Sigmoid colon (tissue), 6 donors: ENCODE measurements at regions not wholly inside any gene's neighbourhood (a gene's known extent, or its start where the extent isn't known, plus 50 kb on each side); places are given as distances from the start of the nearest gene placed in this dataset.

Experiments used
- DNase-seq: peaks from one replicate; pipeline ENCODE4 v3.0.0-alpha.2; 2019
- H3K27ac ChIP-seq, 4 donors: fragments of 200-600 bp; sonication (generic); one replicate each; pipeline ENCODE4 v1.5.1; 2016 to 2019; ENCODE audit warnings: mild to moderate bottlenecking in 1 of 4
- H3K27me3 ChIP-seq, 3 donors: fragments of 200-600 bp; sonication (generic); one replicate each; pipeline ENCODE4 v1.5.1; 2019; ENCODE audit warnings: mild to moderate bottlenecking in 1 of 3
- H3K36me3 ChIP-seq, 4 donors: fragments of 200-600 bp; sonication (generic); one replicate each; pipeline ENCODE4 v1.5.1; 2016 to 2019
- H3K4me1 ChIP-seq, 4 donors: fragments of 200-600 bp; sonication (generic); one replicate each; pipeline ENCODE4 v1.5.1; 2017 to 2019
- H3K4me3 ChIP-seq, 4 donors: fragments of 200-600 bp; sonication (generic); one replicate each; pipeline ENCODE4 v1.5.1; 2017 to 2019; ENCODE audit warnings: mild to moderate bottlenecking in 2 of 4, moderate library complexity in 1 of 4
- H3K9me3 ChIP-seq, 4 donors: fragments of 200-600 bp in 3 of 4; sonication (generic) in 3 of 4; one replicate each; pipeline versions ENCODE4 v1.5.1 to v1.6.1; 2013 to 2019
- EP300 ChIP-seq, 4 donors: sonication (generic); formaldehyde crosslinking; IDR thresholded peaks; one replicate each; pipeline ENCODE4 v1.6.1; 2017; ENCODE audit warnings: antibody characterized with exemption in 4 of 4
- POLR2A ChIP-seq, 2 donors: fragments of 450-650 bp; IDR thresholded peaks; one replicate each; pipeline ENCODE4 v1.6.1; 2016; ENCODE audit warnings: antibody characterized with exemption in 2 of 2, mild to moderate bottlenecking in 2 of 2, moderate library complexity in 2 of 2
- POLR2AphosphoS5 ChIP-seq, 4 donors: sonication (generic); formaldehyde crosslinking; IDR thresholded peaks; one replicate each; pipeline ENCODE4 v1.6.1; 2017; ENCODE audit warnings: antibody characterized with exemption in 4 of 4
- WGBS, 2 donors: extraction: QIAGEN DNeasy Blood & Tissue Kit; methylation state at CpG; one replicate each; pipeline ENCODE4 v1.1.7; 2013; 5-methylcytosine and 5-hydroxymethylcytosine counted together
- intact Hi-C: fragments of 100-400 bp; cut with DNase I; formaldehyde crosslinking; loops from one replicate; pipeline ENCODE4 v1.15.1; 2023
- TF ChIP-seq, protein P1 (sequence below), 4 experiments: fragments of 450-650 bp in 3 of 4; fragments of 200-600 bp in 1 of 4; IDR thresholded peaks; one replicate each; pipeline ENCODE4 v1.5.1; 2016 to 2019; ENCODE audit warnings: antibody characterized with exemption in 4 of 4, mild to moderate bottlenecking in 3 of 4, moderate library complexity in 2 of 4
- donor health status: healthy with polysubstance abuse.
- donor health status: healthy.

DNA sequence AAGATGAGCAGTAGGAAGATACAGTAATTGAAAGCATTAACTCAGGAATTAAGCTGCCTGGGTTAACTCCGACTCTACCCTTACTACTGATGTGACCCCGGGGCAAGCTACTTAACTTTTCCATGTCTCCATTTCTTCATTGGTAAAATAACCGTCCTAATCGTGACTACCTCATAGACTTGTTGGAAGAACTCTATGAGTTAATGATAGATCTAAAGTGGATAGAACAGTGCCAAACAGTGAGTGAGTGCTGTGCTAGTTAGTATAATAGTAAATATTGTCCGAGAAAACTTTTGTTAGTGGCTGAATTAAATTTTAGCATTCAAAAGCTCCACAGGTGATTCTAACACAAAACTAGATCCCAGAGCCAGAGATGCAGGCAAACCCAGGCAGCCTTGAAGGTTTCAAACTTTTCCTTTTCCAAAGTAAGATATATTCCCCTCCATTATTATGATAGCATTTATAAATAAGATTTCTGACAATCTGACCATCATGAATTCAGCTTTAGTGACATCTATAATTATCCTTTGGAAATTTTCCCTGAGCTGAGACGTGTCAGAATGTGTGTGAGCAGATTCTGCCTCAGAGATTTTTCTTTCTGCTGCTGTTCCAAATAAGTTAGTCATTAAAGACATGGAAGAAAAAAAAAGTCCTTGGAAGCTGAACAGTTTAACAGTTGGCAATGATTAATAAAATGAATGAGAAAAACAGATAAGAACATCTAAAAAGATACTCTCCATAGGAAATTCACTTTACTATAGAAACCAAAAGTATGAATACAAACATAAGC, 369.5 kb downstream of the PRELID2 start:
- Histone ChIP-seq H3K4me3 (no peak overlapping the region), H3K27me3 (no peaks in the 10 kb centered on the region), H3K36me3 (no peaks in the 10 kb centered on the region), H3K4me1 (peaks cover 0 to 14% (median 7%) of the 10 kb centered on the region in 4 donors), H3K9me3 (no peaks in the 10 kb centered on the region), H3K27ac (no peak overlapping the region)
- WGBS, 2 donors = 88 to 92% methylated on average over 6 of the region's 6 CpGs
- DNase-seq = no peak
- TF ChIP-seq POLR2AphosphoS5 (IDR thresholded peaks at IDR 0.05) (no peak), POLR2A (IDR thresholded peaks at IDR 0.05) (no peak), EP300 (IDR thresholded peaks at IDR 0.05) (no peak)
- TF ChIP-seq, protein P1, sequence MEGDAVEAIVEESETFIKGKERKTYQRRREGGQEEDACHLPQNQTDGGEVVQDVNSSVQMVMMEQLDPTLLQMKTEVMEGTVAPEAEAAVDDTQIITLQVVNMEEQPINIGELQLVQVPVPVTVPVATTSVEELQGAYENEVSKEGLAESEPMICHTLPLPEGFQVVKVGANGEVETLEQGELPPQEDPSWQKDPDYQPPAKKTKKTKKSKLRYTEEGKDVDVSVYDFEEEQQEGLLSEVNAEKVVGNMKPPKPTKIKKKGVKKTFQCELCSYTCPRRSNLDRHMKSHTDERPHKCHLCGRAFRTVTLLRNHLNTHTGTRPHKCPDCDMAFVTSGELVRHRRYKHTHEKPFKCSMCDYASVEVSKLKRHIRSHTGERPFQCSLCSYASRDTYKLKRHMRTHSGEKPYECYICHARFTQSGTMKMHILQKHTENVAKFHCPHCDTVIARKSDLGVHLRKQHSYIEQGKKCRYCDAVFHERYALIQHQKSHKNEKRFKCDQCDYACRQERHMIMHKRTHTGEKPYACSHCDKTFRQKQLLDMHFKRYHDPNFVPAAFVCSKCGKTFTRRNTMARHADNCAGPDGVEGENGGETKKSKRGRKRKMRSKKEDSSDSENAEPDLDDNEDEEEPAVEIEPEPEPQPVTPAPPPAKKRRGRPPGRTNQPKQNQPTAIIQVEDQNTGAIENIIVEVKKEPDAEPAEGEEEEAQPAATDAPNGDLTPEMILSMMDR (IDR thresholded peaks at IDR 0.05) = no peak
- intact Hi-C loops = no loop called here

DNA sequence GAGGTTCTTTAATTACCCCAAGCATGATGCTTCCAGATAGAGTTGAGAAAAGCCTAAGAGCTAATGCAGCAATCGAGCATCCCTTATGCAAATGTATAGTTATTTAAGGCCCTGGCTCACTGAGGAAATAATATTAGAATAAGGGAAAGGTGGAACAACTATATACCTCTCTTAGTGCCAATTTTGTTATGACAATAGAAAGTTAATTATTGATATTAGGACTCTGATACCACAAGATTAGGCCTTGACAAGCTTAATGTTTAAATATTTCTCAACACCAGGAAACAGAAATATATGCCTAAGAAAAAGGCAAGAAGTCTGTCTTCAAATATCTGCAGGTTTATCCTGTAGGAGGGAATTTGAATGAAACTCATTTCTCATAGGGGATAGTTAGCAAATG, 371.0 kb downstream of the PRELID2 start:
- H3K9me3 ChIP-seq = no peaks in the 10 kb centered on the region
- no peaks in the 10 kb centered on the region for H3K36me3 ChIP-seq
- no peak overlapping the region for H3K4me3 ChIP-seq
- TF ChIP-seq, protein P1 (IDR thresholded peaks at IDR 0.05) = no peak
- TF ChIP-seq POLR2A (IDR thresholded peaks at IDR 0.05) (no peak), EP300 (IDR thresholded peaks at IDR 0.05) (no peak), POLR2AphosphoS5 (IDR thresholded peaks at IDR 0.05) (no peak)
- H3K27ac ChIP-seq = no peak overlapping the region
- no peaks in the 10 kb centered on the region for H3K27me3 ChIP-seq
- intact Hi-C loops = no loop called here
- 85 to 90% methylated on average over 1 of the region's 1 CpG for WGBS, 2 donors
- H3K4me1 ChIP-seq = no peaks in the 10 kb centered on the region
- no peak for DNase-seq

- Histone ChIP-seq H3K27me3 (no peaks in the 10 kb centered on the region), H3K27ac (no peak overlapping the region), H3K4me3 (no peak overlapping the region), H3K4me1 (no peaks in the 10 kb centered on the region), H3K9me3 (no peaks in the 10 kb centered on the region), H3K36me3 (no peaks in the 10 kb centered on the region)
- TF ChIP-seq EP300 (IDR thresholded peaks at IDR 0.05) (no peak), POLR2AphosphoS5 (IDR thresholded peaks at IDR 0.05) (no peak), POLR2A (IDR thresholded peaks at IDR 0.05) (no peak)
- TF ChIP-seq, protein P1 (IDR thresholded peaks at IDR 0.05) = no peak
- 86 to 96% methylated on average over 1 of the region's 1 CpG for WGBS, 2 donors
- no peak for DNase-seq
- intact Hi-C loops = no loop called here
Measured at GRCh38 chr5:145463634-145464033, 371.5 kb downstream of the PRELID2 start.

DNA sequence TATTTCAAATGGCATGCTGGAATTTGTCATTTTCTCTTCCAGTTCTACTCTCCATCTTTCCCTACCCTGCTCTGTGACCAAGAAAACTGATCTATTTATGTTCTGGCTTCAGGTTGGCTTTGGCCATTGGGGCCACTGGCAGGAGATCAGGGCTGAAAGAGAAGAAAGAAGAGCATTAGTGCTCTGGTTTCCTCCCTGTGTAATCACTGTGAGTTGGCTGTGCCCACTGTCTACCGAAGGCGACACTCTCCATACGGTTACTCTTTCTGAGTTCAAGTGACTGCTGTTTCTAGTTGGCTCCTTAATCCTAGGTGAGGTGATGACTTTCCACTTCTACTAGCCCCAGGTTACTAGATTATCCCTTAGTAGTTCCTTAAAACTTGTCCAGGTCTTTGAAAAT, 372.6 kb downstream of the PRELID2 start:
- no peaks in the 10 kb centered on the region for H3K36me3 ChIP-seq
- H3K9me3 ChIP-seq = no peaks in the 10 kb centered on the region
- intact Hi-C loops = no loop called here
- WGBS, 2 donors = 97 to 99% methylated on average over 3 of the region's 3 CpGs
- TF ChIP-seq POLR2A (IDR thresholded peaks at IDR 0.05) (no peak), EP300 (IDR thresholded peaks at IDR 0.05) (no peak)
- H3K27me3 ChIP-seq = no peaks in the 10 kb centered on the region
- no peak overlapping the region for H3K4me3 ChIP-seq
- no peaks in the 10 kb centered on the region for H3K4me1 ChIP-seq
- DNase-seq = no peak
- H3K27ac ChIP-seq = no peak overlapping the region

DNA sequence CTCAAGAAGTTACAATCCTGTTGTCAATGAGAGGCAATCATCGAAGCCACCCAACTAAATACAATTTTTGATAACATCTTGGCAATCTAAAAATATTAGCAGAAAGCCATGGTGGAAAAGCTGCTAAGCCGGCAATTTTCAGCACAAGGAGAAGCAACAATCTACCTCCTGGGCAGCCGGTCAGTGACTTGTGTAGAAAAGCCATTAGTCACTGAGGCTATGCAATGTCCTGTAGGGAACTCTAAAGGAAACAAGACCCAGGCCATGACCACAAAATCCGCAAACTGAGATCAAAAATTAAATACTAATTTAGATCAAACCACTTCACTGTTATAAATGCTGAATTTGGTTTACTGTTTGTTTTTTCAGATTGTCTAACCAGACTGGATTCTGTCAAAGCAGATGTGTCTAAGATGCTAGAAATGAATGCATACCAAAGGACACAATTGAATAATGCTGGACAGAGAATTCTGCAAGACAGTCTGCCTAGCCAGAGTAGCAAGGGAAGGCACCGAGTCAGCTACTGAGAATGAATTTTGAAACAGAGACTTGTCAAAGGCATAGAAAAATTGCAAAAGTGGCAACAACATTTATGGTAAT, 384.8 kb downstream of the PRELID2 start:
- TF ChIP-seq POLR2A (IDR thresholded peaks at IDR 0.05) (no peak), POLR2AphosphoS5 (IDR thresholded peaks at IDR 0.05) (no peak), EP300 (IDR thresholded peaks at IDR 0.05) (no peak)
- TF ChIP-seq, protein P1 (IDR thresholded peaks at IDR 0.05) = no peak
- intact Hi-C loops = no loop called here
- Histone ChIP-seq H3K4me3 (no peak overlapping the region), H3K36me3 (no peaks in the 10 kb centered on the region), H3K27me3 (no peaks in the 10 kb centered on the region), H3K9me3 (no peaks in the 10 kb centered on the region), H3K4me1 (no peaks in the 10 kb centered on the region), H3K27ac (no peak overlapping the region)
- no peak for DNase-seq
- WGBS, 2 donors = 93 to 95% methylated on average over 5 of the region's 5 CpGs
